ENCODE measurements at regions not wholly inside any gene's neighbourhood (a gene's known extent, or its start where the extent isn't known, plus 50 kb on each side); places are given as distances from the start of the nearest gene placed in this dataset.

DNA sequence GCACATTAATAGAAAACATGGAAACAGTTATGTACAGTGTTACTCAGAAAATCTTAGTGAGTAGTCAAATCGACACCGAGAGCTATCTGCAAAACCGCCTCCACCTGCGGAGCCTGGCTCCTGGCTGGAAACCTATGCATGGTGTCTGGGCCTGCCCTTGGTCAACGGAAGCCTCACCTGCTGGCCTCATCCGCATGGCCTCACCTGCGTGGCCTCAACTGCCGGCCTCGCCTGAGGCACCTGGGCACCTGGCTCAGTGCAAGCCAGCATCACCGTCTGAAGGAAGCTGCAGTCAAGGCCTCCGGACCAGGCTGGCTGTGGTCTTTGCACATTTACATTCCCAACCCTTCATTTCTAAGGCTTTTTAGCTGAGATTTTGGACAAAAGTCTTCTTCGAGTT lies 352.1 kb downstream of the POM121L12 start:
- intact Hi-C loops (cut with DNase I): no loop called here
- Histone ChIP-seq H3K27ac (no peak overlapping the region), H3K27me3 (ENCODE audit: insufficient read depth in 3 of 3, low read length in 2 of 3) (no peaks in the 10 kb centered on the region), H3K9me3 (peaks cover 5% of the 10 kb centered on the region), H3K4me3 (no peak overlapping the region), H3K36me3 (ENCODE audit: insufficient read depth in 1 of 2, low read depth in 1 of 2) (no peaks in the 10 kb centered on the region), H3K4me1 (no peaks in the 10 kb centered on the region)
- DNase-seq: no peak
- no peak for TF ChIP-seq CTCF (IDR thresholded peaks at IDR 0.05)
- no peak for ATAC-seq
- WGBS, 3 donors: 89 to 96% (median 91%) methylated on average over 12 of the region's 12 CpGs

- ATAC-seq (no peak), DNase-seq (no peak)
- Histone ChIP-seq H3K36me3 (ENCODE audit: insufficient read depth in 1 of 2, low read depth in 1 of 2) (no peaks in the 10 kb centered on the region), H3K9me3 (no peaks in the 10 kb centered on the region), H3K27me3 (ENCODE audit: insufficient read depth in 3 of 3, low read length in 2 of 3) (no peaks in the 10 kb centered on the region), H3K4me3 (no peak overlapping the region), H3K27ac (no peak overlapping the region), H3K4me1 (no peaks in the 10 kb centered on the region)
- no peak for TF ChIP-seq CTCF (IDR thresholded peaks at IDR 0.05)
- intact Hi-C loops (cut with DNase I): loop anchor here in 1 of 2 donors (10.0 kb wide), 1 partner anchor 163 kb away; no protein-coding TSS in a partner anchor
- WGBS, 3 donors: 70 to 86% (median 72%) methylated on average over 2 of the region's 2 CpGs
Measured at GRCh38 chr7:53397911-53398310, 362.5 kb downstream of the POM121L12 start.

DNA sequence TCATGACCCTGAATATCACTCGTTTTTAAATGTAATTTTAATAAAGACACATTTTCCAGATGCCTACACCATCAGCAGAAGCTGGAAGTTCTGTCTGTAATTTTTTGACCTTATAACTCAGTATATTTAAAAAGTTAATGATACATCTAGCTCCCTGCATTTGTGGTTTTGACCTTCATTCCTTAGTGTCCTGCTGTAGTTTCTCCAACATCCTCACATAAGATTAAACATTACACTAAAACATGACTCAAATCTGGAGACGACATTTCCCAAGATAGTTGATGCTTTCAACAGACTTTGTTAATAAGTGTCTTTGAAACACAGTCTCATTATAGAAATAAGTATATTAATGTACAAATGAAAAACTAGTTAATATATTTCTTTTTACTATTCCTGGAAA lies 363.1 kb downstream of the POM121L12 start:
- DNase-seq (no peak), ATAC-seq (no peak)
- H3K36me3 ChIP-seq (ENCODE audit: insufficient read depth in 1 of 2, low read depth in 1 of 2): no peaks in the 10 kb centered on the region
- 67 to 70% (median 67%) methylated on average over 2 of the region's 2 CpGs for WGBS, 3 donors
- no peaks in the 10 kb centered on the region for H3K9me3 ChIP-seq
- no peak overlapping the region for H3K27ac ChIP-seq
- H3K27me3 ChIP-seq (ENCODE audit: insufficient read depth in 3 of 3, low read length in 2 of 3): no peaks in the 10 kb centered on the region
- H3K4me1 ChIP-seq: no peaks in the 10 kb centered on the region
- H3K4me3 ChIP-seq: no peak overlapping the region
- TF ChIP-seq CTCF (IDR thresholded peaks at IDR 0.05): no peak
- intact Hi-C loops (cut with DNase I): loop anchor here in 1 of 2 donors (10.0 kb wide), 1 partner anchor 164 kb away; no protein-coding TSS in a partner anchor

DNA sequence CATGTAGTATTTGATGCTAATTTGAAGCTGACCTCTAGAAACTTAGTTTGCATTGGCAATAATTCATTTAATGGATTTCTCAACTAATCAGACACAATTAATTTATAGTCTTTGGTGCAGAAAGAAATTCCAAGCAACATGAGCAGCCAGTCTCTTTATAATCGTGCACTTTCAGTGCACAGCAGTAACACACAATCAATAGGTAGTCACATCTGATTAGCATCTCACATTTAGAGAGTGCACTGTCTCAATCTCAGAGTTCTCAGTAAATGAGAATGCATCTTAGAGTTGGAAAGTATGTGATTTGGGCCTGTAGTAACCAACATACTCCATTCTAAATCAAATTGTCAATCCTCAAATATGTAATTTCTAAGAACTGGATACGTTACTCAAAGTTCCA lies 377.6 kb downstream of the POM121L12 start:
- H3K9me3 ChIP-seq: no peaks in the 10 kb centered on the region
- no peaks in the 10 kb centered on the region for H3K36me3 ChIP-seq (ENCODE audit: insufficient read depth in 1 of 2, low read depth in 1 of 2)
- TF ChIP-seq CTCF (IDR thresholded peaks at IDR 0.05): no peak
- DNase-seq: no peak
- H3K27me3 ChIP-seq (ENCODE audit: insufficient read depth in 3 of 3, low read length in 2 of 3): no peaks in the 10 kb centered on the region
- no peaks in the 10 kb centered on the region for H3K4me1 ChIP-seq
- intact Hi-C loops (cut with DNase I): no loop called here
- WGBS, 3 donors: 71 to 78% (median 75%) methylated on average over 2 of the region's 2 CpGs
- H3K27ac ChIP-seq: no peak overlapping the region
- no peak overlapping the region for H3K4me3 ChIP-seq
- no peak for ATAC-seq

DNA sequence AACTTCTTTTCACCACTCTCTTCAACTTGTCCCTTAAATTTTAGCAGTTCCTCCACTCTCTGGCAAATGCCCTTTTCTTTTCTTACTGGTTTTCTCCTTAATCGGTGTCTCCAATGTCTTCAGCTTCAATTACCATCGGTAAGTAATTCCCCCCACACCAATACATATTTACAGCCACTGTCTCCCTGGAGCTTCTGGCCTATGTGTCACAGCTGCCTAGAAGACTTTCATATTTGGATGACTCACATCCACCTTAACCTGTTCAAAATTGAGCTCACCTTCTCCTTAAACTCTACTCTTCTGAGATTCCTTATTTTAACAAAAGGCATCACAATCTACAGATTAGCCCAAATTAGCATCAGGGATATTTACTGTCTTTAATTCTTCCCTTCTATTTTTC lies 380.4 kb downstream of the POM121L12 start:
- H3K27ac ChIP-seq: no peak overlapping the region
- DNase-seq: no peak

More for the DNA sequence above, 380.4 kb downstream of the POM121L12 start:
- H3K4me1 ChIP-seq: no peaks in the 10 kb centered on the region
- no peaks in the 10 kb centered on the region for H3K27me3 ChIP-seq (ENCODE audit: insufficient read depth in 3 of 3, low read length in 2 of 3)
- H3K36me3 ChIP-seq (ENCODE audit: insufficient read depth in 1 of 2, low read depth in 1 of 2): no peaks in the 10 kb centered on the region
- no peaks in the 10 kb centered on the region for H3K9me3 ChIP-seq
- intact Hi-C loops (cut with DNase I): no loop called here
- WGBS, 3 donors: 90 to 95% (median 95%) methylated on average over 2 of the region's 2 CpGs
- H3K4me3 ChIP-seq: no peak overlapping the region
- no peak for TF ChIP-seq CTCF (IDR thresholded peaks at IDR 0.05)
- ATAC-seq: no peak
